ENCODE measurements at regions not wholly inside any gene's neighbourhood (a gene's known extent, or its start where the extent isn't known, plus 50 kb on each side); places are given as distances from the start of the nearest gene placed in this dataset.

DNA sequence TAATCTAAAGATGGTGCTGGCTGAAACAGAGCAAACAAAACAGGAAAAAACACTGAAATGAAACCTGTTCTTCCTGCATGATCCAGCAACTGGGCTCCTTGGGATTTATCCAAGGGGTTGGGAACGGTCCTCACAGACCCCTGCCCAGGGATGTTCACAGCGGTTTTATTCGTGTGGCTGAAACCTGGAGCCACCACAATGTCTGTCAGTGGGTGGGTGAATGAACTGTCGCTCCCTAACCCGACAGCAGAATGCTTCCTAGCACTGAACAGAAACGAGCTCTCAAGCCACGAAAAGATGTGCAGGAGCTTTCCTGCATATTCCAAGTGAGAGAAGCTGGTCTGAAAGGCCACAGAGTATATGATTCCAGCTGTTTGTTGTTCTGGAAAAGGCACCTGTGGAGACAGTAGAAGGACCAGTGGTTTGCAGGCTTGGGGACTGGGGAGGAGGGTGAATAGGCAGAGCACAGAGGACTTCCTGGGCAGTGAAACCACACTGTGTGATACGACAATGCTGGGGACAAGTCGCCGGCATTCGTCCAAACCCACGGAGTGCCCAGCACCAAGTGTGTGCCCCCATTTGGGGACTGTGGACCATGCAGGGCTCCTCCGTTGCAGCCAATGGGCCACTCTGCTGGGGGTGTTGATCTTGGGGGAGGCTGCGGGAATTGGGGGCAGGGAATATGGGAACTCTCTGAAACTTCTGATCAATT, 73.9 kb downstream of the TEX29 start:
- no peak for DNase-seq

DNA sequence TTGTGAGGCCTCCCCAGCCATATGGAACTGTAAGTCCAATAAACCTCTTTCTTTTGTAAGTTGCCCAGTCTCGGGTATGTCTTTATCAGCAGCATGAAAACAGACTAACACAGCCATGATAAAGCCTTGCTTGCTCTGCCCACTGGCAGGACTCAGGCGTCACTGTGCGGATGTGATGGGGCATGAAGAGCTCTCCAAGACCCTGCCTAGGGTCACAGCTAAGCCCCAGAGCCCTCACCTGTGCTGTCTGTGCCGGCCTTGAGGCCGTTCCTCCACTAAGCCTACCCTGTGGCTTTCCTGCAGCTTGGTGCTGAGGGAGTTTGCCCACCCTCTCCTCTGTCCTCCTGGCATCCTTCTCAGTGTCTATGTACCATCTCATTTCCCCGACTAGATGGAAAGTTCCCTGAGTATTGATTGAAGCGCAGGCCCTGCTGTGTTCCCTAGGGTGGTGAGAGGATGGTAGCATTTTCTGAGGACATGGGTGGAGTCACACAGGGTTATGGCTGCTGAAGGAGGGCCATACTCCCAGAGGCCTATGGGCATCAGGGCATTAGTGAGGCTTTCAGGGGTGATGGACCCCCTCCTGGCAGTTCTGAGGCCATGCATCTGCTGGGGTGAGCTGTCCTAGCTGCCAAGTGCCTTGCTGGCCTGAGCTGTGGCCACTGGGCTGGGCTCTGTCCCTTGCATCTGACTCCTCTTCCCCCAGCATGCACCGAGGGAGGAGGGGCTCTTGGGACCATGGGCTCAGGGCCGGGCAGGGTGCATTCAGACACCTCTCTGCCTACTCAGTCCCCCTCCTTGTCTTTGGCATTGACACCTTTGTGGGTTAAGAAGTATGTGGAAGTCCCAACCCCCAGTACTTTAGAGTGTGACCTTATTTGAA, 75.3 kb downstream of the TEX29 start:
- DNase-seq: no peak

DNA sequence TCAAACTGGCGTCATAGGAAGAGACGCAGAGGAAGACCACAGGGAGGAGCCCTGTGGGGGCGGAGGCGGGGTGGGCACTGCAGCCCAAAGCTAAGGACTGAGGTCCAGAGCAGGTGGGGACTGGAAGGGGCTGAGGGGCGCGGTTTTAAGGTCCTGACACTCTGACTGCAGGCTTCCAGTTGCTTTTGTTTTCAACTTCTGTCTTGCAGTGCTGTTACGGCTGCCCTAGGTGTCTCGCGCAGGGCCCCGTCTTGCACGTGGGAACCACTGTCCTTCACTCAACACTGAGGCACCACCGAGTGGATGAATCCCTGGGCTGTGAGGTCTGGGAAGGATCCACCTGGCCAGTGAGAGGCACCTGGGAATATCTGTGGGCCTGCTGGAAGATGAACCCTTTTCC, 76.0 kb downstream of the TEX29 start:
- no peak for DNase-seq

DNA sequence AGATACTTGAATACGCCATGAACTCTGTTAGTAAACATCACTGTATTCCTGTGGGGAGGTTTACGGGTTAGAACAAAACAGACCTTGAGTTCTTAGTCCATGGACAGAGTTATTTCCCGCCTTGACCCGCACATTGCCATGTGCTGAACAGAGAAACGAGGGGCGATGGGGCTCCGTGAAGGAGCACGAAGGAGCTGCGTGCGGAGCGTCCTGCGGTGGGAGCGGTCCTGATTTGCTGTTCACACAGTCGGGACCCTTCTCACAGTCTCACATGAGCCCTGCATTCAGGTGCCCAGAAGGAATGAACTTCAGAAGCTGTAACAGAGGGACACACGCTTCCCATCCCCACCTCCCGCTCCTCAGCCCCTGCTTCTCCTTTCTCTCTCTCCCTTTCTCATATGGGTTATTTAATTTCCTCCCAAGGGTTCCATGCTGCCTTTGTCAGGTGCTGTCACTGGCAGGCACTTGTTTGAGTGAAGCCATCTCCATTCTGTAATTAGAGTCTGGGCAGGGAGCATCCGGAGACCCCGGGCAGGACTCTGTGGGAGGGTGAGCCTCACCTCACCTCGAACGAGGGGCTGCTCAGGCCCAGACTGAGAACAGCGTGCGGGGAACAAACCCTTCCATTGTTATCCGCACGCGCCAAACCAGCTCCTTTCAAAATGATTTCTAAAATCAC, 76.9 kb downstream of the TEX29 start:
- DNase-seq: no peak

DNA sequence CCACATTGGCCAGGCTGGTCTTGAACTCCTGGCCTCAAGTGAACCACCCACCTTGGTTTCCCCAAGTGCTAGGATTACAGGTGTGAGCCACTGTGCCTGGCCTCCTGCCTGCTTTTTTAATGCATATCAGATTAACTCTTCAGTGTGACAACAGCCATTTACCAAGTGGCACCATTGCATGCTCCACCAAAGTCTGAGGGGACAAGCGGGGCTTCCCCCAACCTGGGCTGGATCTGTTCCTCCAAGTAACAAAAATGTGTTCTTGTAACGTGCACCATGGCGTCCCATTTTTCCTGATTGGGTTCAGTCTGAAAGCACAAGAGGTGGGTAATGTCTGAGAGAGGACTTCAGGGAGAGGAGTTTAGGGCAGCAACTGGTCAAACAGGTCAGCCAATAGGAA, 77.8 kb downstream of the TEX29 start:
- DNase-seq: no peak

DNA sequence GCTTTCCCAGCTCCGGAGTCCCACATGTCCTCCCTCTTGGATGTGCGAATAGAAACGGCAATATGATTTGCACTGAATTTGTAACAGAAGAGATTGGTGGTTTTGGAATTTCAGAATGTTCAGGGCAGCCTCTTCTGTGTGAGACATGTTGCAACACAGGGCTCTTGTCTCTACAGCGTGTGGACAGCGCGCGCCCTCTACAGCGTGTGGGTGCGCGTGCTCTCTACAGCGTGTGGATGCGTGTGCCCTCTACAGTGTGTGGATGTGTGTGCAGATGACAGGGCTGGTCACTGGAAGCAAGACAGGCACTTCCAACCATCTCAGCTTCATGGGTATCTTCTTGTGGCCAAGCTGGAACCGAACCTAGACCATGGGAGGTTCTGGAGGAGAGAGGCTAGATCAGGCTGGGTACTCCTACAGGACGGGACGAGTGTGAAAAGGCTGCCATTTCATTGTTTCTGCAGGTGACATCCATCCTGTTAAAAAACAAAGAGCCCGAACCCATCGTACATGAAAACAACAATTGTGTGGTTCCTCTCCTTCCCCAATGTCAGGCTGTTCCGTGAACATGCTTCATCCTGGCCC, 78.4 kb downstream of the TEX29 start:
- DNase-seq: no peak

DNA sequence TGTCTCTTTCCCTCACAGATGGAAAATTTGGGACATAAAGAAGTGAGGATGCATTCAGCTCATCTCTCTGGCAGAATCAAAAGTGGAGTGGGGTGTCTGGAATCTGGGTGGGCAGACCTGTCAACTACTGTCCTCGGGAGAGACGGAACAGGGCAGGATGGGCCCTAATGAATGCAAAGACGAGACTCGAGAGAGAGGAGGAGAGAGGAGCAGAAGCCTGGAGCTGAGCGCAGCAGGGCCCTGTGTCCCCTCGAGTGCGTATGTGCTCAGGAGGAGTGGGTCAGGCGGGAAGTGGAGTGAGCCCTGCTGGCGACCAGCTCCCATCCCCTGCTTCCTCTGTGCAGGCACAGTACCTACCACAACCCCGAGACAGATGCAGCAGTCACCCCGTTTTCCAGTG, 78.9 kb downstream of the TEX29 start:
- DNase-seq: no peak

DNA sequence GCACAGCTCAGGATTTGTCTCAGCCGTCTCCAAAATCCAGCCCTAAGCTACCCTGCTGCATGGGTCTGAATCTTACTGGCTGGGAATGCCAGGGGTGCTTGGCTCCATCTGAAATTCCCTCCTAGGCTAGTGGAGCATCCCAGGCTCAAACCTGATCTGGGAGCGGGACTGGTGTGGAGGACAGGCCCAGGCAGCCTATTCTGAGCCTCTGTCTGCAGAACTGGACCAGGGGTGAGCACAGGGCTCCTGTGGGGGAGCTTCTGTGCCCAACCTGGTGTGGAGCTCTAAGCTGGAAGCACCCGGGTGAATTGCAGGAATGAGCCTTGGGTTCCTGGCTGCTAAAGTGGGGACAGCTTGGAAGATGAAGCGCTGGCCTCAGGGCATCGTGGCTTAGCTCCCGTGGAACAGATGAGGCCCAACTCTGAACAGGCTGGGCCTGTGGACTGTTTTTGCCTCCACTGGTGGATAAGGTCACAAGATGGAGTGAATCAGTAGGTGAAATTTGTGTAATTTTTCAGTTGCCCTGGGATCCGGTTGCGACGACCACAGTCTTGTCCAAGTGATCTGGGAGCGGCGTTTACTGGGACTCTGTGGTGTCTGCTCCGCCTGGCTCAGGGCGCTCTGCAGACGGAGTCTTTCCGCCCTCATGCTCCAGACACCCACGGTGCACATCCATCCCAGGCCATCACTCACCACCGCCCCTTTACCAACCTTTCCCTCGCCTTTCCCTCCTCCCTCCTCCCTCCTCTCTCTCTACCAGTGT, 79.5 kb downstream of the TEX29 start:
- no peak for DNase-seq

DNA sequence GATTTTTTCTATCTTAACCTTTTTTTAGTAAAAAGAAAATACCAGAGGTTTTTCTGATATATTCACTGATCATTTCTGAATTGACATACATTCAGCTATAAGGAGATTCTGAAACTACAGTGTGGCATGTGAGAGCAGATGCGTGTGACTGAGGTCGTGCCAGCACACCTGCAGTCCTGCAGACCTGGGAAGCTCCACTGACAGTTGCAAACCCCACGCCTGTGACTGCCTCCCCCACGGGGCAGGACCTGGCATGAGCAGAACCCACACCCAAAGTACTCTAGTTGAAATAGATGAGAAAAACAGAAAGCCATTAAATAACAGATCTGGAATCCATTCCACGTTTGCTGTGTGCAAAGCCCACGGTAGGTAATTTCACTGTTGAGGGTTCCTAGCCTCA, 80.7 kb downstream of the TEX29 start:
- no peak for DNase-seq

DNA sequence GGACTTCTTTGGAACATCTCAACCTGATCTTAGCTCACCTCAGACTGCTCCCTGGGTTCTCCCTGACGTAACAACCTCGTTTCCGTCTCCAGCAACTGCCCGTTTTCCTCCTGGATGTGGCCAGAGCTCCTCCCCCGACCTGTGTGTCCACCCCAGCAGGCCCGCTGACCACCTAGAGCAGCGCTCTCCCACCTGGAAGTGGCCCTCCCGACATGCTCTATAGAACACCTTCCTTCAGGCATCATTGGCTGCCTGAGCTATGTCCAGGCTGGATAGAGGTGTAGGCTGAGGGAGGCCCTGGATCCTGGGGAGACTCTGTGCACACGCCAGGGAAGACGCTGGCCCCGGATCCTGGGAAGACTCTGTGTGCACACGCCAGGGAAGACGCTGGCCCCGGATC, 81.3 kb downstream of the TEX29 start:
- no peak for DNase-seq

DNA sequence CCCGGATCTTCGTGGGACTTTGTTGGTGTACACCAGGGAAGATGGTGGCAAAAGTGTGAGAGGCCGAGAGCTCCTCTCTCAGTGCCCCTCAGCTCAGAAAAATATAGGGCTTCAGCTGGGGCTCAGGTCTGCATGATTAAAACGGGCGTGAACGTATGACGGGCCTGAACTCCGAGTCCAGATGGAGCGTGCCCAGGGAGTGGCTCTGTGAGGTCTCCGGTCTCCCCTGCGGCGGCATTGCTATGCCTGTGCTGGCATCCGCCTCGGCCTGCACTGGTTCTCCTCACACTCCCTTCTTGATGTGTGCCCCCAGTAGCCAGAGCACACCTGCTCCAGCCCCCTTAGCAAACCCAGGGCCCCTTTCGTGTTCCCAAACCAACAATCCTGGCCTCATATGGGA, 82.0 kb downstream of the TEX29 start:
- DNase-seq: no peak

DNA sequence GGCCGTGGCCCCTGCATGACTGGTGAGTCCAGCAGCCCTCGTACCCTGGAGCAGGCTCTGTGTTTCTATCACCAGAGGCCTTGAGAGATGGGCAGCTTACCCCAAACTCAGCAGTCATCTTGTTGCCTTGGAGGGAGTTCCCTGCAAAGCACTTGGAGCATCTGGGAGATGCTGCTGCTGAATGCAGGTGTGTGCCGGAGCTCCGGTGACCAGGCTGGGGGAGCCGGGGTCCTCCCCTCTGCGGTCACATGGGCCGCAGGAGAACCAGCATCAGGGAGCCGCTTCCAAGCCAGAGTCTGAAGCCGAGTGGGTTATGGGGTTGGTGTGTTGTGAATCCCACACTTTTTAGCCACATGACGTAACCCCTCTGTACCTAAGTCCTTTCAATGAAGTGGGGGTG, 82.8 kb downstream of the TEX29 start:
- no peak for DNase-seq

DNA sequence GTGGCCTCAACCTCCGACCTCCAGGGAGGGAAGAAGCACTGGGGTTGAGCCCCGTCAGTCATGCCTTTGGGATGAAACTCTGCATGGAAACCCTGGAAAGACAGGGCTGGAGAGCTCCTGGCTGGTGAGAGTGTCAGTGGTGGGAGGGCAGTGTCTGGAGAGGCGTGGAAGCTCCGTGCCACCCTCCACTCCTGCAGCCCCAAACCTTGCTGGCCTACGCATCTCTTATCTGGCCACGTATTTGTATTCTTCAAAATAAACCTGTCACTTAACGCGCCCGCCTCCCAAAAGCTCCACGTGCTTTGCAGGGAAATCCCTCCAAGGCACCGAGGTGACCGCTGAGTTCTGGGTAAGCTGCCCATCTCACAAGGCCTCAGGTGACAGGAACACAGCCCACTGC, 84.3 kb downstream of the TEX29 start:
- DNase-seq: no peak

DNA sequence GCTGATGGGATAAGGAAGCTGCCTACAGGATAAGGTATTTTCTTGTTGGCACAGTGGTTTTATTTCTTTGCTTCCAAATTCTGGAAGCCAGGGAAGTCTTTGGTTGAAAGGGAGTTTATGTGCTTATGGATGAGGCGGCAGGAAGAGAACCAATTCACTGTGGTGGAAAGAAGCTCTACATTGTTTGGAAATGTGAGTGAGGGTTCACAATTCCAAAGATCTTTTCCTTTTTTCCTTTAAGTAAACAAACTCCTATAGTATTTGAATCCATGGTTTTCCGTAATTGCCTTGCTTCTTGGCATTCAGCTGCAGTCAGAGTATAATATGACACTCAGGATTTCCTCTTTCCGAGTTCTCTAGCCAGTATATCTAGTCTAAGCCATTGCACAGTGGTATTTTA, 86.2 kb downstream of the TEX29 start:
- DNase-seq: no peak

DNA sequence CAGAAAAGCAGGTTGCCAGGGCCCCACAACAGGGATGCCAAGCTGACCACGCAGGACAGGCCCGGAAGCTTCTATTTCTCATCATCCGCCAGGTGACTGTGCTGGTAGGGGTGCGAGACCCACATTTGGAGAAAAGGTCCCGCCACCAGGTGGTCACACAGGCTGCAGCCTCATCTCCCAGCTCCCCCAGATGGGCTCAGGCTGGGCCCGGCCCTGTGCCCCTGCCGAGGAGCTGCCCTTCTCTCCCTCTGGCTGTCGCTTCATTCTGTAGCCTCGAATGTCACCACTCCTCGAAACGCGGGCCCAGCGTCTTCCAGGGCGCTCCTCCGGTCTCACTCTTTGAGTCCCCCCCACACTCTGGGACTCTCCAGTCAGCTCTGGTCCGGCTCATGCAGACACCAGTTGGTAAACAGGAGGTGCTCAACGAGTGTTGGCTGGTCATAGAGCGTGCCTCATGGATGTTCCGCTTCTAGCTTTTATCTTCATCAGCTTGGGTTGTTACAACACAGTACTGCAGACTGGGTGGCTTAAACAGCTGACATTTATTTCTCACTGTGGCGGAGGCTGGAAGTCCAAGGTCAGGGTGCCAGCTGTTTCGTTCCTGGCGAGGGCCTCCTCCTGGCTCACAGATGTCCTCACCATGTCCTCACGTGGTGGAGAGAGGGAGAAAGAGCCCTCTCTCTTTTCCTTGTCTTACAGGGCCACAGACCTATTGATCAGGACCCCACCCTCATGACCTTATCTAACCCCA, 87.1 kb downstream of the TEX29 start:
- DNase-seq: no peak

DNA sequence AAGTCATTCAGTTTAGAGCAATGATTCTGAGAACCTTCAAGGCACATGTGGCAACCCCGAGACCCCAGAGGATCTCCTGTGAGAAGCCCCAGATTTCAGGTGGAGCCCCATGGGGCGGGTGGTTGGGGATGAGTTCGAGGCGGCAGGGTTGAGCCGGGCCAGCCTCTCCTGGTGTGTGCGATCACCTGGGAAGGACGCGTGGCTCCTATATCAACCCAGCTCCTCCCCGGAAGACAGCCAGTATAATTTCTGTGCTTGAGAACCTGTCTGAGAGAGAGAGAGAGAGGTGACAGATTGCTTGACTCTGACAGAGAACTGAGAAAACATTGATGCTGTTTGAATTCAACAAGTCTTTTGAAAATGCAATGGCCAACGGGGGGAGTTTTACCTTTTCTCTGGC, 89.0 kb downstream of the TEX29 start:
- no peak for DNase-seq

DNA sequence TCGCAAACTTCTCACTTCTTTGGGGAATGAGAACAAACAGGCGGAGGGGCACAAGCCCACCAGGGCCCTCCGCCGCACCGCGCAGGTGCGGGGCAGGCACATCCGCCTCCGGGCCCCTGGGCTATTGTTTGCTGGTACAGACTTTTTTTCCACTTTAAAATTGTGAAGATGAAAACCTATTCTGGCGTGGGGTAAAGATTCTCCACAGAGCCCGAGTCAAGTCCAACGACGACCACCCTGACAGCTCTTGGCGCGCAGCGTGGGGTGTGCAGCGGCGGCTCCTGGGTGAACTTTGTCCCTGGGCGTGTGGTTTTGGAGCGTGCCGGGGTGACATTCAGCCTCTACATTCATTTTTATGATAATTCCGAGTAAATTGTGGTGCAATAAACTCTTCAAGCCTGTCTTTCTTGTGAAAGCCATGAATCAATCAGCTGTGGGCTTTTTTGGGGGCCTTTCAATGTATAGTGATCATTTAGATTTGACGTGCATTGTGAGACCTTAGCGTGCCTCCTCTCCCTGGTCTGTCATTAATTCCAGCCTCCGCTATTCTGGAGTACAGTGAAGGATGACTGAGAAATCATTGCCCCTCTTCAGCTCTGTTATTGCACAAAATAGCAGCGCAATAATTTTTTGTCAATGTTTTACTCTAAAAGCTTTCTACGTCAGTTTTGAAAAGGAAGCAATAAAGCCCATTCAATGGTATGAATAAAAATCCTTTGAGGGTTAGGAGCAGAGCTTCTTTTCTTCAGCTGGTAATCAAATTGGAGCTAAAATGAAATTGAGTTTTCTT, 90.0 kb downstream of the TEX29 start:
- DNase-seq: no peak

DNA sequence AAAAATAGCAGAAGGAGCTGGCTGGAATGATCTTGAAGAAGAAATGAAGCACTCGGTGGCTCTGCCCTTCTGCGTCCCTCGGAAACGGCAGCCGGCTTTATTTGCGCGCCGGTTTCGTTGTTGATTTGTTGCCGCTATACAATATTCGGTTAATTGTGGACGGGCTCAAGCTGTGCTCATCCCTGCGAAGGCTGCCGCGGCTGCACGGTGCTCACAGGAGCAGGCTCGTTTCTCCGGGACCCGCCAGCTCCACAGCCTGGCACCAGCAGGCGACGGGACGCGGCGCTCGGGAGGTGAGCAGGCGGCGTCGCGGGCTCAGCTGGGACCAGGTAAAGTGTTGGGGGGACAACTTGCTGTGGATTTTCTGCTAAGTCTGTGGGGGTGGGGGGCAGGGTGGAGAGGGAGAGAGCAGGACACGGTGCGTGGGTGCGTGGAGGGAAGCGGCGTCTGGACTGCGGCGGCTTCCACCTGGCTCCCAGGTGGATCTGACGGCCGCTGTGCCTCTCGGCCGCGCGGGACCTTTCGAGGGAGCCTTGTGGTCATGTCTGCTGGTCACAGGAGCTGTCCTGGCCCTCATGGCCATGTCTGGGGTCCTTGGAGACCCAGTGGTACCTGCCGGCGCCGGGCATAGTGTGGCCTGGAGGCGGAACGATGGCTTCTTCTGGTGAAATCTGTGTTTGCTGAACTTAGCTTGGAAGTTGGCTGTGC, 90.9 kb downstream of the TEX29 start:
- no peak for DNase-seq

DNA sequence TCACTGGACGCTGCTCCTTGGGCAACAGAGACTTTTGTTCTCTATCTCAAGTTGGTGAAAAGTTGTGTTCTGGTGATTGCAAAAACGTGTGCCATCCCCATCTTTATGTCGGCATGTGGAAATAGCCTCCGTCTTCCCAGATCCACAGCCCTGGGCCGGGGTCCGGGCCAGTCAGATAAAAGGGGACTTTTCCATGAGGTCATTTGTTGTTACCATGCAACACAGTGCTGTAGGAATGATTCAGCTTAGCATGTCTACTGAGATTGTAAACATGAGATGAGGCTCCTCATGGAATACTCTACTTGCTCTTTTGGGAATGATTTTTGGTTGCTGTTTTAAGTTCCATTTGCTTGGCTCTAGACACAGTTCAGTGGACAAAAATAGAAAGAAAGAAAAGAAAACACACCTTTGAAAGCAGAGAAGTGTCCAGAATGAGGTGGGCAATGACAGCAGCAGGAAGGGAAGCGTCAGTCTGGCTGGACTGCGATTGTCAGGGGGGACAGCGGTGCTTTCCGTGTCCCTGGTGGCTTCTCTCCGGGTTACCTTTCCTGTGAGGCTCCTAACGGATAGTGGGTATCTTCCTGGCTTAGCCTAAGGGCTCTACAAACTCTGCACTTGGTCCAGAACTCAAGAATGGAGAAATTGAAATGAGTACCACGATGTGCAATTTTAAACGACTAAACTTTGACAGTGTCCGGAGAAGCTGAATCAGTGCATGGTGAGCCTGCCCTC, 91.6 kb downstream of the TEX29 start:
- no peak for DNase-seq
